ENCODE measurements at regions not wholly inside any gene's neighbourhood (a gene's known extent, or its start where the extent isn't known, plus 50 kb on each side); places are given as distances from the start of the nearest gene placed in this dataset.

GRCh38 chr3:152037297-152037696 lies 163.9 kb downstream of the SUCNR1 start:
- TF ChIP-seq FOXM1 (IDR thresholded peaks at IDR 0.05; ENCODE audit: borderline replicate concordance) = no peak
- TF ChIP-seq FOXK2 (IDR thresholded peaks at IDR 0.05) = no peak
- no peak for TF ChIP-seq ARNT (IDR thresholded peaks at IDR 0.05)
- TF ChIP-seq LEF1 (IDR thresholded peaks at IDR 0.05; ENCODE audit: borderline replicate concordance) = no peak
- no peak for TF ChIP-seq CTBP1 (IDR thresholded peaks at IDR 0.05; ENCODE audit: borderline replicate concordance)
- TF ChIP-seq TARDBP (IDR thresholded peaks at IDR 0.05) = no peak
- no peak for TF ChIP-seq ELF4 (IDR thresholded peaks at IDR 0.05)
- no peak for TF ChIP-seq SP1 (IDR thresholded peaks at IDR 0.05)
- TF ChIP-seq L3MBTL2 (conservative IDR thresholded peaks at IDR 0.05) = no peak
- TF ChIP-seq SUZ12 (IDR thresholded peaks at IDR 0.05) = no peak
- CTCF ChIA-PET = no interaction called here
- no peak for DNase-seq (ENCODE audit: extremely low spot score)
- POLR2A ChIA-PET = no interaction called here

DNA sequence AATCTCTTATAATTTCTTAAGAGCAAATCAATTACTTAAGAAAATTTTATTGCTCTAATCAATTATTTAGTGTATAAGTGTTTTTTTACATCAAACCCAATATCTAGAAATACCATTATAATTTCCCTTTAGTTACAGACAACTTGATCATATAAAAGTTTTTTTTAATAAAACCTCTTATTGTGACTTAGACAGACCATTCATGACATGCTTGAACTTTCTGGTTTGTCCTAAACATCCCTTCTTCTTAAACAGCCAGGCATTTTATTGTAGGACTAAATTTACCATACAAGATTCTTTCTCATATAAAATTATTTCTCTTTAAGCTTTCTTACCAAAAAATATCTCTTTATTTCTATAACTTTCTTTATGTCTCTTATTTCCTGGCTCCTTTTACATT lies 164.5 kb downstream of the SUCNR1 start:
- POLR2A ChIA-PET = no interaction called here
- TF ChIP-seq SP1 (IDR thresholded peaks at IDR 0.05) (no peak), FOXA1 (IDR thresholded peaks at IDR 0.05) (no peak), FOXM1 (IDR thresholded peaks at IDR 0.05; ENCODE audit: borderline replicate concordance) (no peak), LEF1 (IDR thresholded peaks at IDR 0.05; ENCODE audit: borderline replicate concordance) (no peak), ZNF384 (IDR thresholded peaks at IDR 0.05) (no peak), HDGF (IDR thresholded peaks at IDR 0.05; ENCODE audit: borderline replicate concordance) (no peak), CTBP1 (IDR thresholded peaks at IDR 0.05; ENCODE audit: borderline replicate concordance) (no peak), FOXK2 (IDR thresholded peaks at IDR 0.05) (no peak), SUZ12 (IDR thresholded peaks at IDR 0.05) (no peak), NFRKB (IDR thresholded peaks at IDR 0.05) (no peak), ARNT (IDR thresholded peaks at IDR 0.05) (no peak), TARDBP (IDR thresholded peaks at IDR 0.05) (no peak), L3MBTL2 (conservative IDR thresholded peaks at IDR 0.05) (no peak)
- TF ChIP-seq, protein P1, sequence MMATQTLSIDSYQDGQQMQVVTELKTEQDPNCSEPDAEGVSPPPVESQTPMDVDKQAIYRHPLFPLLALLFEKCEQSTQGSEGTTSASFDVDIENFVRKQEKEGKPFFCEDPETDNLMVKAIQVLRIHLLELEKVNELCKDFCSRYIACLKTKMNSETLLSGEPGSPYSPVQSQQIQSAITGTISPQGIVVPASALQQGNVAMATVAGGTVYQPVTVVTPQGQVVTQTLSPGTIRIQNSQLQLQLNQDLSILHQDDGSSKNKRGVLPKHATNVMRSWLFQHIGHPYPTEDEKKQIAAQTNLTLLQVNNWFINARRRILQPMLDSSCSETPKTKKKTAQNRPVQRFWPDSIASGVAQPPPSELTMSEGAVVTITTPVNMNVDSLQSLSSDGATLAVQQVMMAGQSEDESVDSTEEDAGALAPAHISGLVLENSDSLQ (IDR thresholded peaks at IDR 0.05) = no peak
- DNase-seq (ENCODE audit: extremely low spot score) = no peak
- CTCF ChIA-PET = no interaction called here

GRCh38 chr3:152038490-152038889 lies 165.0 kb downstream of the SUCNR1 start:
- DNase-seq (ENCODE audit: extremely low spot score) = no peak
- ChIA-PET CTCF (no interaction called here), POLR2A (no interaction called here)
- TF ChIP-seq FOXM1 (IDR thresholded peaks at IDR 0.05; ENCODE audit: borderline replicate concordance) = no peak
- TF ChIP-seq FOXA1 (IDR thresholded peaks at IDR 0.05) = no peak
- TF ChIP-seq CTBP1 (IDR thresholded peaks at IDR 0.05; ENCODE audit: borderline replicate concordance) = no peak

GRCh38 chr3:152039887-152040286 lies 166.4 kb downstream of the SUCNR1 start:
- ChIA-PET POLR2A (no interaction called here), CTCF (no interaction called here)
- TF ChIP-seq FOXA1 (IDR thresholded peaks at IDR 0.05) (no peak), SP1 (IDR thresholded peaks at IDR 0.05) (no peak), FOXM1 (IDR thresholded peaks at IDR 0.05; ENCODE audit: borderline replicate concordance) (no peak), FOXK2 (IDR thresholded peaks at IDR 0.05) (no peak), BHLHE40 (IDR thresholded peaks at IDR 0.05; ENCODE audit: borderline replicate concordance) (no peak), TARDBP (IDR thresholded peaks at IDR 0.05) (no peak), ARNT (IDR thresholded peaks at IDR 0.05) (no peak), NFRKB (IDR thresholded peaks at IDR 0.05) (no peak), ZNF384 (IDR thresholded peaks at IDR 0.05) (no peak), CTBP1 (IDR thresholded peaks at IDR 0.05; ENCODE audit: borderline replicate concordance) (no peak)
- DNase-seq (ENCODE audit: extremely low spot score) = no peak

GRCh38 chr3:152040319-152040718 lies 166.9 kb downstream of the SUCNR1 start:
- TF ChIP-seq, protein P1 (IDR thresholded peaks at IDR 0.05) = no peak
- TF ChIP-seq HDGF (IDR thresholded peaks at IDR 0.05; ENCODE audit: borderline replicate concordance) (no peak), BHLHE40 (IDR thresholded peaks at IDR 0.05; ENCODE audit: borderline replicate concordance) (no peak), FOXA1 (IDR thresholded peaks at IDR 0.05) (no peak), L3MBTL2 (conservative IDR thresholded peaks at IDR 0.05) (no peak), FOXK2 (IDR thresholded peaks at IDR 0.05) (no peak)
- ChIA-PET POLR2A (no interaction called here), CTCF (no interaction called here)
- no peak for DNase-seq (ENCODE audit: extremely low spot score)

- ChIA-PET POLR2A (no interaction called here), CTCF (interaction anchor here (0.6 kb wide), 1 partner anchor 295 kb away, joined by 3 read pairs; no protein-coding TSS in a partner anchor)
- DNase-seq (ENCODE audit: extremely low spot score) = no peak
- TF ChIP-seq SUZ12 (IDR thresholded peaks at IDR 0.05) (no peak), NFRKB (IDR thresholded peaks at IDR 0.05) (no peak), FOXM1 (IDR thresholded peaks at IDR 0.05; ENCODE audit: borderline replicate concordance) (no peak), BHLHE40 (IDR thresholded peaks at IDR 0.05; ENCODE audit: borderline replicate concordance) (no peak), FOXA1 (IDR thresholded peaks at IDR 0.05) (no peak), L3MBTL2 (conservative IDR thresholded peaks at IDR 0.05) (no peak), LEF1 (IDR thresholded peaks at IDR 0.05; ENCODE audit: borderline replicate concordance) (no peak), CTBP1 (IDR thresholded peaks at IDR 0.05; ENCODE audit: borderline replicate concordance) (no peak), ELF4 (IDR thresholded peaks at IDR 0.05) (no peak), ARNT (IDR thresholded peaks at IDR 0.05) (no peak)
- TF ChIP-seq, protein P1 (IDR thresholded peaks at IDR 0.05) = no peak
Measured at GRCh38 chr3:152043620-152044019, 170.2 kb downstream of the SUCNR1 start.

GRCh38 chr3:152046280-152046679 lies 172.8 kb downstream of the SUCNR1 start:
- no peak for DNase-seq (ENCODE audit: extremely low spot score)
- CTCF ChIA-PET = no interaction called here
- TF ChIP-seq ZNF384 (IDR thresholded peaks at IDR 0.05) (no peak), ARNT (IDR thresholded peaks at IDR 0.05) (no peak), TARDBP (IDR thresholded peaks at IDR 0.05) (no peak), CTBP1 (IDR thresholded peaks at IDR 0.05; ENCODE audit: borderline replicate concordance) (no peak), SP1 (IDR thresholded peaks at IDR 0.05) (no peak), FOXA1 (IDR thresholded peaks at IDR 0.05) (no peak), ELF4 (IDR thresholded peaks at IDR 0.05) (no peak), NFRKB (IDR thresholded peaks at IDR 0.05) (no peak)
- POLR2A ChIA-PET = no interaction called here

Measured in HEK293T (cell line).